ENCODE measurements at regions not wholly inside any gene's neighbourhood (a gene's known extent, or its start where the extent isn't known, plus 50 kb on each side); places are given as distances from the start of the nearest gene placed in this dataset.

DNA sequence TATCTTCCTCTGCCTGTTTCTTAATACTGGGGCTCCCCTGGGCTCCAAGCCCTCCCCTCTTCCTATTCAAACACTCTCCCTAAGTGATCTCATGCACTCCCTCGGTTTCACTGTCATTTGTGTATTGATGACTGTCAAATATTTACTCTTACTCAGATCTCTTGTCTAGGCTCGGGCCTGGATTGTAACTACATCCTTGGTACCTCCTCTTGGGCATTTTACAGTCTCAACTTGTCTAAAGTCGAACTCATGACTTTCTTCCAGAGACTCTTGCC lies 189.4 kb upstream of the PRDM1 start:
- TF ChIP-seq CSDC2 (CRISPR knock-in tag; IDR thresholded peaks at IDR 0.05) (no peak), RARB (CRISPR knock-in tag; IDR thresholded peaks at IDR 0.05) (no peak), ZFP30 (CRISPR knock-in tag; IDR thresholded peaks at IDR 0.05) (no peak), ARNTL (CRISPR knock-in tag; IDR thresholded peaks at IDR 0.05; ENCODE audit: borderline replicate concordance, low read depth) (no peak), ZFP3 (CRISPR knock-in tag; IDR thresholded peaks at IDR 0.05) (no peak), ESRRG (CRISPR knock-in tag; IDR thresholded peaks at IDR 0.05) (no peak)

Measured in SK-N-SH treated with all-trans-retinoic acid at 6 μM for 48 hours (cell line).